Transverse colon (tissue), 4 donors: ENCODE measurements at regions not wholly inside any gene's neighbourhood (a gene's known extent, or its start where the extent isn't known, plus 50 kb on each side); places are given as distances from the start of the nearest gene placed in this dataset.
A peak's percentile ranks its signal among the peaks of the same experiment; 100 is the strongest.
"Not testable (repeated sequence)": the region's sequence is repeated elsewhere in the genome, so short reads cannot be mapped to it uniquely, and the experiment has no call there.

Experiments used
- DNase-seq: peaks from one replicate; pipeline ENCODE4 v3.0.0-alpha.2; 2019
- H3K27ac ChIP-seq, 4 donors: fragments of 200-600 bp; sonication (generic); 2 replicates each; pipeline ENCODE4 v1.5.1; 2016 to 2018; ENCODE audit warnings: inconsistent platforms in 4 of 4
- H3K27me3 ChIP-seq: fragments of 200-600 bp; sonication (generic); 2 replicates; pipeline ENCODE4 v1.5.1; 2017; ENCODE audit warnings: inconsistent platforms
- H3K36me3 ChIP-seq, 4 donors: fragments of 200-600 bp; sonication (generic); 2 replicates each; pipeline ENCODE4 v1.5.1; 2017 to 2019; ENCODE audit warnings: inconsistent platforms in 4 of 4
- H3K4me1 ChIP-seq, 4 donors: fragments of 200-600 bp; sonication (generic); 2 replicates each; pipeline ENCODE4 v1.5.1; 2017 to 2020; ENCODE audit warnings: inconsistent platforms in 4 of 4
- H3K4me3 ChIP-seq, 4 donors: fragments of 200-600 bp; sonication (generic); 1 replicate in 1 of 4; 2 replicates in 3 of 4; pipeline versions ENCODE4 v1.5.1 to v1.6.1; 2017 to 2019; ENCODE audit warnings: inconsistent platforms in 4 of 4
- H3K9me3 ChIP-seq, 2 donors: fragments of 200-600 bp; sonication (generic); 2 replicates each; pipeline ENCODE4 v1.5.1; 2017 to 2019; ENCODE audit warnings: inconsistent platforms in 2 of 2
- EP300 ChIP-seq: sonication (generic); formaldehyde crosslinking; IDR thresholded peaks from one replicate; pipeline ENCODE4 v1.6.1; 2017; ENCODE audit warnings: antibody characterized with exemption, low read depth
- POLR2A ChIP-seq: fragments of 450-650 bp; IDR thresholded peaks from one replicate; pipeline ENCODE4 v1.6.1; 2016; ENCODE audit warnings: antibody characterized with exemption, mild to moderate bottlenecking, moderate library complexity
- POLR2AphosphoS5 ChIP-seq, 3 donors: sonication (generic); formaldehyde crosslinking; IDR thresholded peaks; one replicate each; pipeline ENCODE4 v1.6.1; 2016; ENCODE audit warnings: antibody characterized with exemption in 3 of 3
- WGBS, 2 donors: methylation state at CpG; one replicate each; pipeline ENCODE4 v1.1.5; 2018; ENCODE audit warnings: low coverage in 1 of 2; 5-methylcytosine and 5-hydroxymethylcytosine counted together
- in situ Hi-C, 4 donors: fragments of 200-750 bp; cut with MboI; loops; one replicate each; pipeline versions ENCODE4 v1.15.0 to v1.15.1; 2017; ENCODE audit warnings: low sequenced_read_pairs in 3 of 4, low pct_ligation_motif_present in 1 of 4, low pct_unique_long_range_greater_than_20kb in 1 of 4
- intact Hi-C: fragments of 100-400 bp; cut with DNase I; formaldehyde crosslinking; loops from one replicate; pipeline ENCODE4 v1.15.1; 2023; ENCODE audit warnings: low total_unique reads
- TF ChIP-seq, protein P1 (sequence below), 5 experiments: fragments of 200-600 bp in 3 of 5; fragments of 450-650 bp in 2 of 5; sonication (generic) in 3 of 5; IDR thresholded peaks; 1 replicate in 2 of 5; 2 replicates in 3 of 5; pipeline ENCODE4 v1.5.1; 2016 to 2017; ENCODE audit warnings: antibody characterized with exemption in 5 of 5, inconsistent platforms in 3 of 5, mild to moderate bottlenecking in 2 of 5, moderate library complexity in 1 of 5

DNA sequence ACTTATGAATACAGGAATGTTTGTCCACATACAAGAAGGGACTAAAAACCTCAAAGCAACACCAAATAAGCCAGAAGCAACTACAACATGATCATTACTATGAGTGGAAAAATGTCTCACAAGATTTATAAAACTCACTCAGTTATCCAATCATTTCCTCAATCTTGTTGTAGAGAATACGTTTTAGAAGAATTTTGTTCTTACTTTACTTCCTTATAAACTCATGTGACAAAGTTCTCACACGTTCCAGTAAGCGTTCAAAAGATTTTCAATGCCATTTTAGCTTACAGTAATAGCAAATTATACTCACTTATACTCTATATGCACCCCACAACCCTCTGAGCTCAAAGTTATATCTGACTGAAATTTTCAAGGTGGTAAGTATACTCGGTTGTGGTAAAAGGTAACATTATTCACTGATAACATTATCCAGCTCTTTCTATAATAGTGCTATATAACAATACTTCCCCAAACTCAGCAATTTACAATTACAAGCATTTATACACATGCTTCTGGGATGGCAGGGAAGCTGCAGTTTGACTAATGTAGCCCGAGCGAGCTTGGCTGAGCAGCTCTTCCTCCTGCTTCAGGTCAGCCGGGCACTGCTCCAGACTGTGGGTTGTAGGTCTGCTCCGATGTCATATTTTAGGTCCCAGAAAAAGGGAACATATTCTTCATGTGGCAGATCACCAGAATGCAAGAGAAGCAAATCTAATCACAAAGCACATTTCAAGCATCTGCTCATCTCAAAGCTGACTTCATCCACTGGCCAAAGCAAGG lies 226.3 kb downstream of the RCHY1 start:
- no peaks in the 10 kb centered on the region for H3K27me3 ChIP-seq
- peaks cover 0 to 15% (median 9%) of the 10 kb centered on the region in 4 donors for H3K4me1 ChIP-seq
- DNase-seq = no peak
- H3K27ac ChIP-seq = peak overlapping the region; percentile 6 to 55 (median 44)
- no peak overlapping the region for H3K4me3 ChIP-seq
- TF ChIP-seq, protein P1, sequence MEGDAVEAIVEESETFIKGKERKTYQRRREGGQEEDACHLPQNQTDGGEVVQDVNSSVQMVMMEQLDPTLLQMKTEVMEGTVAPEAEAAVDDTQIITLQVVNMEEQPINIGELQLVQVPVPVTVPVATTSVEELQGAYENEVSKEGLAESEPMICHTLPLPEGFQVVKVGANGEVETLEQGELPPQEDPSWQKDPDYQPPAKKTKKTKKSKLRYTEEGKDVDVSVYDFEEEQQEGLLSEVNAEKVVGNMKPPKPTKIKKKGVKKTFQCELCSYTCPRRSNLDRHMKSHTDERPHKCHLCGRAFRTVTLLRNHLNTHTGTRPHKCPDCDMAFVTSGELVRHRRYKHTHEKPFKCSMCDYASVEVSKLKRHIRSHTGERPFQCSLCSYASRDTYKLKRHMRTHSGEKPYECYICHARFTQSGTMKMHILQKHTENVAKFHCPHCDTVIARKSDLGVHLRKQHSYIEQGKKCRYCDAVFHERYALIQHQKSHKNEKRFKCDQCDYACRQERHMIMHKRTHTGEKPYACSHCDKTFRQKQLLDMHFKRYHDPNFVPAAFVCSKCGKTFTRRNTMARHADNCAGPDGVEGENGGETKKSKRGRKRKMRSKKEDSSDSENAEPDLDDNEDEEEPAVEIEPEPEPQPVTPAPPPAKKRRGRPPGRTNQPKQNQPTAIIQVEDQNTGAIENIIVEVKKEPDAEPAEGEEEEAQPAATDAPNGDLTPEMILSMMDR (IDR thresholded peaks at IDR 0.05) = no peak
- no peak for TF ChIP-seq POLR2AphosphoS5 (IDR thresholded peaks at IDR 0.05)
- no peak for TF ChIP-seq POLR2A
- no peak for TF ChIP-seq EP300
- in situ Hi-C loops = loop anchor here in 1 of 4 donors (10.0 kb wide), 1 partner anchor 353 kb away; the partner anchor contains the start of gene PARM1
- WGBS, 2 donors = 46 to 48% methylated on average over 6 to 8 of the region's 8 CpGs
- H3K9me3 ChIP-seq = no peaks in the 10 kb centered on the region
- no peaks in the 10 kb centered on the region for H3K36me3 ChIP-seq
- intact Hi-C loops = no loop called here

DNA sequence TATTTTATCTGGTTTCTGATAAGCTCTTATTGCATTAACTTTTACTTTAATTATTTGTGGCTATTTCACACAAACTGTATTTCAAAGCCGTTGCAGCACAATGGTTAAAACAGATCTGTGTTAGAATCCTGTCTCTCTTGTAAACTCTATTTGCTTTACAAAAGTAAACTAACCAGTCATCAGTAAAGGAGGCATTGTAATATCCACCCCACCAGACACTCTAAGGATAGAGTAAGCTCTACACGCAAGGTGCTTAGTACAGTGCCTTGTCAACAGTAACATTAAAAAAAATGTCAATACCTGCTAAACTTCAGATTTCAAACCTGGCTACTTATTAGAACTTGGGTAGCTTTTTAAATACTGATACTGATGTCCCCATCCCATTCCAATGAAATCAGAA lies 228.4 kb downstream of the RCHY1 start:
- no peaks in the 10 kb centered on the region for H3K36me3 ChIP-seq
- in situ Hi-C loops (loop anchor here in 1 of 4 donors (10.0 kb wide), 1 partner anchor 351 kb away; the partner anchor contains the start of gene PARM1), intact Hi-C loops (no loop called here)
- no peak for DNase-seq
- peaks cover 0 to 15% (median 9%) of the 10 kb centered on the region in 4 donors for H3K4me1 ChIP-seq
- H3K27ac ChIP-seq = no peak overlapping the region
- 42 to 75% methylated on average over 2 of the region's 2 CpGs for WGBS, 2 donors
- H3K9me3 ChIP-seq = no peaks in the 10 kb centered on the region
- TF ChIP-seq POLR2AphosphoS5 (IDR thresholded peaks at IDR 0.05) (no peak), EP300 (no peak), POLR2A (no peak)
- TF ChIP-seq, protein P1 (IDR thresholded peaks at IDR 0.05) = no peak
- H3K4me3 ChIP-seq = no peak overlapping the region
- no peaks in the 10 kb centered on the region for H3K27me3 ChIP-seq

DNA sequence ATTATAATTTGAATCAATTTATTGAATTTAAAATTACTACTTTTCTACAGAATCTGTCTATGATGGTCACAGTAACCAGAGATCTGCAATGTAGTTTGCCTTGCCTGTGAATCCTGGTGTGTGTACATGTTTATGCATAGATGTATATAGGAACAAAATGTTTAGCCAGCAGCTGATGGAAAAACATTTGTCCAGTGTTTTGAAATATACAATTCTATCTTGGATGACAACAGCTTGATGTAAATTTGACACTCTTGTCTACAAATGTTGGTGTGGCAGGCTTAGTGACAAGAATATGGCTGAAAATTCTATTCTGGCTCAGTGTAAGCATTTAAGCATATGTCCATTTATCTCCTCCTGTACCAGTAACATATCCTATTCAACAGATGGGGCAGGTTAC lies 229.4 kb downstream of the RCHY1 start:
- DNase-seq = no peak
- H3K36me3 ChIP-seq = no peaks in the 10 kb centered on the region
- no peak overlapping the region for H3K27ac ChIP-seq
- H3K27me3 ChIP-seq = no peaks in the 10 kb centered on the region
- intact Hi-C loops = no loop called here
- no peak for TF ChIP-seq POLR2AphosphoS5 (IDR thresholded peaks at IDR 0.05)
- TF ChIP-seq POLR2A = no peak
- TF ChIP-seq EP300 = no peak
- TF ChIP-seq, protein P1 (IDR thresholded peaks at IDR 0.05) = no peak
- H3K4me3 ChIP-seq = no peak overlapping the region
- peaks cover 0 to 15% (median 9%) of the 10 kb centered on the region in 4 donors for H3K4me1 ChIP-seq
- H3K9me3 ChIP-seq = no peaks in the 10 kb centered on the region
- in situ Hi-C loops = loop anchor here in 1 of 4 donors (10.0 kb wide), 1 partner anchor 350 kb away; the partner anchor contains the start of gene PARM1

DNA sequence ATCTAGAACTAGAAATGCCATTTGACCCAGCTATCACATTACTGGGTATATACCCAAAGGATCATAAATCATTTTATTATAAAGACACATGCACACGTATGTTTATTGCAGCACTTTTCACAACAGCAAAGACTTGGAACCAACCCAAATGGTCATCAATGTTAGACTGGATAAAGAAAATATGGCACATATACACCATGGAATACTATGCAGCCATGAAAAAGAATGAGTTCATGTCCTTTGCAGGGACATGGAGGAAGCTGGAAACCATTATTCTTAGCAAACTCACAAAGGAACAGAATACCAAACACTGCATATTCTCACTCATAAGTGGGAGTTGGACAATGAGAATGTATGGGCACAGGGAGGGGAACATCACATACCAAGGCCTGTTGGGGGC lies 233.7 kb downstream of the RCHY1 start:
- H3K27me3 ChIP-seq, intact Hi-C loops, H3K9me3 ChIP-seq, H3K4me1 ChIP-seq, H3K4me3 ChIP-seq, DNase-seq, H3K27ac ChIP-seq, H3K36me3 ChIP-seq: not testable (repeated sequence)
- WGBS, 2 donors = 63 to 67% methylated on average over 1 of the region's 1 CpG
- in situ Hi-C loops = loop anchor here in 1 of 4 donors (10.0 kb wide), 1 partner anchor 346 kb away; the partner anchor contains the start of gene PARM1
